ENCODE measurements at regions not wholly inside any gene's neighbourhood (a gene's known extent, or its start where the extent isn't known, plus 50 kb on each side); places are given as distances from the start of the nearest gene placed in this dataset.
"Not testable (repeated sequence)": the region's sequence is repeated elsewhere in the genome, so short reads cannot be mapped to it uniquely, and the experiment has no call there.

DNA sequence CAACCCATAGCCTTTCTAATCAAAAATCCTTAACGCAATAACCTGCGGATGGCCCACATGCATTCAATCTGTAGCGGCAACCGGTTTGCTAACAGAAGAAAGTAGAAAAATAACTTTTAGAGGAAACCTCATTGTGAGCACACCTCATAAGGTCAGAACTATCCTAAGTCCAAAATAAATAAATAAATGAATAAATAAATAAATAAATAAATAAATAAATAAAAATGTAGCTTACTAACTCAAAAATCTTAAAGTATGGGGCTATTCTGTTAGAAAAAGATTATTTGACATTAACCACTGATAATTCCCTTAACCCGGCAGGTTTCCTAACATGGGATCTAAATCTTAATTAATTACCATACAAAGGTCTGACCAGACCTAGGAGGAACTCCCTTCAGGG, 304.5 kb downstream of the PAPSS1 start:
- TF ChIP-seq, protein P1, sequence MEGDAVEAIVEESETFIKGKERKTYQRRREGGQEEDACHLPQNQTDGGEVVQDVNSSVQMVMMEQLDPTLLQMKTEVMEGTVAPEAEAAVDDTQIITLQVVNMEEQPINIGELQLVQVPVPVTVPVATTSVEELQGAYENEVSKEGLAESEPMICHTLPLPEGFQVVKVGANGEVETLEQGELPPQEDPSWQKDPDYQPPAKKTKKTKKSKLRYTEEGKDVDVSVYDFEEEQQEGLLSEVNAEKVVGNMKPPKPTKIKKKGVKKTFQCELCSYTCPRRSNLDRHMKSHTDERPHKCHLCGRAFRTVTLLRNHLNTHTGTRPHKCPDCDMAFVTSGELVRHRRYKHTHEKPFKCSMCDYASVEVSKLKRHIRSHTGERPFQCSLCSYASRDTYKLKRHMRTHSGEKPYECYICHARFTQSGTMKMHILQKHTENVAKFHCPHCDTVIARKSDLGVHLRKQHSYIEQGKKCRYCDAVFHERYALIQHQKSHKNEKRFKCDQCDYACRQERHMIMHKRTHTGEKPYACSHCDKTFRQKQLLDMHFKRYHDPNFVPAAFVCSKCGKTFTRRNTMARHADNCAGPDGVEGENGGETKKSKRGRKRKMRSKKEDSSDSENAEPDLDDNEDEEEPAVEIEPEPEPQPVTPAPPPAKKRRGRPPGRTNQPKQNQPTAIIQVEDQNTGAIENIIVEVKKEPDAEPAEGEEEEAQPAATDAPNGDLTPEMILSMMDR (IDR thresholded peaks at IDR 0.05): not testable (repeated sequence)
- TF ChIP-seq ZFX (IDR thresholded peaks at IDR 0.05; ENCODE audit: borderline replicate concordance): not testable (repeated sequence)

All from 22Rv1 (cell line).